Body of pancreas (tissue), 4 donors: ENCODE measurements at regions not wholly inside any gene's neighbourhood (a gene's known extent, or its start where the extent isn't known, plus 50 kb on each side); places are given as distances from the start of the nearest gene placed in this dataset.

ENCODE experiments used
- CTCF ChIP-seq, 7 experiments: fragments of 450-650 bp in 4 of 7; fragments of 200-600 bp in 3 of 7; sonication (generic) in 3 of 7; IDR thresholded peaks; one replicate each; pipeline ENCODE4 v1.5.1; 2016 to 2019; ENCODE audit warnings: antibody characterized with exemption in 7 of 7
- POLR2A ChIP-seq, 3 donors: fragments of 450-650 bp; IDR thresholded peaks; one replicate each; pipeline ENCODE4 v1.6.1; 2016; ENCODE audit warnings: antibody characterized with exemption in 3 of 3, mild to moderate bottlenecking in 2 of 3

DNA sequence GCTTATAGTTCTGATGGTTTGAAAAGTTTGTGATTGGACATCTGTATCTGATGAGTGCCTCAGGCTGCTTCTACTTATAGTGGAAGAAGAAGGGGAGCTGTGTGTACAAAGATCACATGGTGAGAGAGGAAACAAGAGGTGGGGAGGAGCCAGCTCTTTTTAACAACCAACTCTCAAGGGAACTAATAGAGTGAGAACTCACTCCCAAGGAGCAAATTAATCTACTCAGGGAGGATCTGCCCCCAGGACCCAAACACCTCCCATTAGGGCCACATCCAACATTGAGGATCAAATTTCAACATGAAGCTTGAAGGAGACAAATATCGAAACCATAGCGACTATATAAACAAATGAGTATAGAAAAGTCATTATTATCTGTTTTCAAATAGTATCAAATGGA lies 64.7 kb upstream of the PRLR start:
- no peak for TF ChIP-seq CTCF (IDR thresholded peaks at IDR 0.05)
- no peak for TF ChIP-seq POLR2A (IDR thresholded peaks at IDR 0.05)
